Type B pancreatic cell (in vitro differentiated cells): ENCODE measurements at regions not wholly inside any gene's neighbourhood (a gene's known extent, or its start where the extent isn't known, plus 50 kb on each side); places are given as distances from the start of the nearest gene placed in this dataset.

Experiments
- DNase-seq: peaks from one replicate; pipeline ENCODE4 v3.0.0; 2021; ENCODE audit warnings: mixed read lengths; ENCODE audit not compliant: unreplicated experiment; ENCODE audit errors: extremely low spot score
- H3K27ac Mint-ChIP-seq: 2 replicates; pipeline ENCODE4 v1.8.0; 2021; ENCODE audit warnings: mild to moderate bottlenecking, mixed read lengths
- H3K27me3 Mint-ChIP-seq: 2 replicates; pipeline ENCODE4 v1.8.0; 2021; ENCODE audit warnings: mixed read lengths
- H3K36me3 Mint-ChIP-seq: 2 replicates; pipeline ENCODE4 v1.8.0; 2021; ENCODE audit warnings: mixed read lengths
- H3K4me1 Mint-ChIP-seq: one replicate; pipeline ENCODE4 v1.8.0; 2021; ENCODE audit warnings: mixed read lengths; ENCODE audit not compliant: unreplicated experiment
- H3K4me3 Mint-ChIP-seq: 2 replicates; pipeline ENCODE4 v1.8.0; 2021; ENCODE audit warnings: mild to moderate bottlenecking, mixed read lengths
- H3K9me3 Mint-ChIP-seq: 2 replicates; pipeline ENCODE4 v1.8.0; 2021; ENCODE audit warnings: mixed read lengths
- TF ChIP-seq, protein P1 (sequence below): fragments of 200-600 bp; sonication (generic); conservative IDR thresholded peaks from 2 replicates; pipeline ENCODE4 v1.5.0; 2021; ENCODE audit warnings: antibody characterized with exemption, mild to moderate bottlenecking

DNA sequence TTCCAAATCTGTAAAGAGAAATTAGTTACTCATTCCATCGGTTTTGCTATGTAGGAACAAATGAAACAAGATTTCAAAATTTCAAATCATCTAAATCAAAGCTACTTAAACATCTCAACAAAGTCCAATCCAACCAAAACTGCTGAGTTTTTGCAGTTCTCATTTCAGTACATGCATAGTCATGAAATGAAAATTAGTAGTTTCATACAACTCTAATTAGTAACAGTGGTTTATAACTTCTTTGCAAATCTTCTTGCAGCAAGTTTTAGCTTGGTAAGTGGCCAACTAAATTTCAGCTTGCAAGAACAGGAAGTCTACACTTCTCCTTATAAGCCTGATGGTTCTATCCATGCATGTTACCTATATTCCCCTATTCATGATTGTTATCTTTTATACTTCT is 75.6 kb downstream of the SPRY2 start:
- TF ChIP-seq, protein P1, sequence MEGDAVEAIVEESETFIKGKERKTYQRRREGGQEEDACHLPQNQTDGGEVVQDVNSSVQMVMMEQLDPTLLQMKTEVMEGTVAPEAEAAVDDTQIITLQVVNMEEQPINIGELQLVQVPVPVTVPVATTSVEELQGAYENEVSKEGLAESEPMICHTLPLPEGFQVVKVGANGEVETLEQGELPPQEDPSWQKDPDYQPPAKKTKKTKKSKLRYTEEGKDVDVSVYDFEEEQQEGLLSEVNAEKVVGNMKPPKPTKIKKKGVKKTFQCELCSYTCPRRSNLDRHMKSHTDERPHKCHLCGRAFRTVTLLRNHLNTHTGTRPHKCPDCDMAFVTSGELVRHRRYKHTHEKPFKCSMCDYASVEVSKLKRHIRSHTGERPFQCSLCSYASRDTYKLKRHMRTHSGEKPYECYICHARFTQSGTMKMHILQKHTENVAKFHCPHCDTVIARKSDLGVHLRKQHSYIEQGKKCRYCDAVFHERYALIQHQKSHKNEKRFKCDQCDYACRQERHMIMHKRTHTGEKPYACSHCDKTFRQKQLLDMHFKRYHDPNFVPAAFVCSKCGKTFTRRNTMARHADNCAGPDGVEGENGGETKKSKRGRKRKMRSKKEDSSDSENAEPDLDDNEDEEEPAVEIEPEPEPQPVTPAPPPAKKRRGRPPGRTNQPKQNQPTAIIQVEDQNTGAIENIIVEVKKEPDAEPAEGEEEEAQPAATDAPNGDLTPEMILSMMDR, result no peak

DNA sequence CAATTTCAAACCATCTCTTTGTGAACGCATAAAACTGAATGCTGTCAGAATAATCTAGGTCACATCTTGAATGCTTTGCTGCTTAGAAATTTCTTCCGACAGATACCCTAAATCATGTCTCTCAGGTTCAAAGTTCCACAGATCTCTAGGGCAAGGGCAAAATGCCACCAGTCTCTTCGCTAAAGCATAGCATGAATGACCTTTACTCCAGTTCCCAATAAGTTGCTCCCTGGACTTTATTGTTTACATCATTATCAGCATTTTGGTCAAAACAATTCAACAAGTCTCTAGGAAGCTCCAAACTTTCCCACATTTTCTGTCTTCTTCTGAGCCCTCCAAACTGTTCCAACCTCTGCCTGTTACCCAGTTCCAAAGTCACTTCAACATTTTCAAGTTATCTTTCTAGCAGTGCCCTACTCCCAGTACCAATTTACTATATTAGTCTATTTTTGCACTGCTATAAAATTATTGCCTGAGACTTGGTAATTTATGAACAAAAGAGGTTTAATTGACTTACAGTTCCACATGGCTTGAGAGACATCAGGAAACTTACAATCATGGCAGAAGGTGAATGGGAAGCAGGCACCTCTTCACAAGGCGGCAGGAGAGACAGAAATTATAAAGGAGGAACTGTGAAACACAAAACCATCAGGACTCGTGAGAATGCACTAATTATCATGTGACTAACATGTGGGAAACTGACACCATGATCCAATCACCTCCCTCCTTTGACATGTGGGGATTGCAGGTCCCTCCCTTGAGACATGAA is 77.0 kb downstream of the SPRY2 start:
- no peaks in the 10 kb centered on the region for H3K36me3 Mint-ChIP-seq
- TF ChIP-seq, protein P1, result no peak
- no peak for DNase-seq
- no peaks in the 10 kb centered on the region for H3K27me3 Mint-ChIP-seq
- no peak overlapping the region for H3K27ac Mint-ChIP-seq
- H3K4me3 Mint-ChIP-seq, result no peak overlapping the region
- no peaks in the 10 kb centered on the region for H3K4me1 Mint-ChIP-seq
- peaks cover 7% of the 10 kb centered on the region for H3K9me3 Mint-ChIP-seq

More for the DNA sequence above, 75.6 kb downstream of the SPRY2 start:
- H3K27ac Mint-ChIP-seq, result no peak overlapping the region
- H3K36me3 Mint-ChIP-seq, result no peaks in the 10 kb centered on the region
- DNase-seq, result no peak
- no peaks in the 10 kb centered on the region for H3K27me3 Mint-ChIP-seq
- no peak overlapping the region for H3K4me3 Mint-ChIP-seq
- H3K9me3 Mint-ChIP-seq, result peaks cover 7% of the 10 kb centered on the region
- no peaks in the 10 kb centered on the region for H3K4me1 Mint-ChIP-seq

DNA sequence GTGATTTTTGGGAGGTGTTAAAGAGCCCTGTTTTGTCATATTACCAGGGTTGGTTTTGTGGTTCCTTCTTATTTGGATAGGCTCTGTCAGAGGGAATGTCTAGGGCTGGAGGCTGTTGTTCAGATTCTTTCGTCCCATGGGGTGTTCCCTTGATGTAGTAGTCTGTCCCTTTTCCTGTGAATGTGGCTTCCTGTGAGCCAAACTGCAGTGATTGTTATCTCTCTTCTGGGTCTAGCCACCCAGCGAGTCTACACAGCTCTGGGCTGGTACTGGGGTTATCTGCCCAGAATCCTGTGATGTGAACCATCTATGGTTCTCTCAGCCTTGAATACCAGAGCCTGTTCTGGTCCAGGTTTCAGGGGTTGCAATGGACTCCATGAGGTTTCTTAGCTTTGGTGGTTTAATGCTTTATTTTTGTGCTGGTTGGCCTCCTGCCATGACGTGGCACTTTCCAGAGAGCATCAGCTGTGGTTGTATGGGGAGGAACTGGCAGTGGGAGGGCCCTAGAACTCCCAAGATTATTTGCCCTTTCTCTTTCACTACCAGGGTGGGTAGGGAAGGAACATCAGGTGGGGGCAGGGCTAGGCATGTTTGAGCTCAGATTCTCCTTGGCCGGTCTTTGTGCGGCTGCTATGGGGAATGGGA is 78.8 kb downstream of the SPRY2 start:
- Mint-ChIP-seq H3K27me3 (no peaks in the 10 kb centered on the region), H3K9me3 (peaks cover 7% of the 10 kb centered on the region), H3K27ac (no peak overlapping the region), H3K4me3 (no peak overlapping the region), H3K4me1 (no peaks in the 10 kb centered on the region), H3K36me3 (no peaks in the 10 kb centered on the region)
- TF ChIP-seq, protein P1, result no peak
- no peak for DNase-seq

DNA sequence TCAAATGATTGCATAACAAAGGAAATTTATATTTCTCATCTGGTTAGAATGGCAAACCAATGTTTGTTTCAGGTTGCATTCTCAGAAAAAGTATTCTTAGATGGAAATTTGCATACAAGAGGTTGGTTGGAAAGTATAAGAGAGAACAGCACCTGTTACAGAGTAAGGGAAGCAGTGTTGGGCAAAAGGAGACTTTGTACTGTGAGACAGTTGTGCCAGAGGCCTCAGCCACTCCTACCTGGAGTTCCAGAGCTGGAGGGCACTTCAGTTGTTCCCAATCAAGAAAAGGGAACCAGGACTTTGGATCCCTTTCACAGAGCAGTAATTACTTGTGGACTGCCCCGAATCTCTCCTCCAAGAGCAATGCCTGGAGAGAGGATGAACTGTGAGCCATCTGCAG is 81.8 kb downstream of the SPRY2 start:
- no peak overlapping the region for H3K27ac Mint-ChIP-seq
- DNase-seq, result no peak
- H3K4me1 Mint-ChIP-seq, result no peaks in the 10 kb centered on the region
- H3K36me3 Mint-ChIP-seq, result no peaks in the 10 kb centered on the region
- H3K9me3 Mint-ChIP-seq, result peaks cover 7% of the 10 kb centered on the region
- H3K4me3 Mint-ChIP-seq, result no peak overlapping the region
- H3K27me3 Mint-ChIP-seq, result no peaks in the 10 kb centered on the region
- TF ChIP-seq, protein P1, result no peak

DNA sequence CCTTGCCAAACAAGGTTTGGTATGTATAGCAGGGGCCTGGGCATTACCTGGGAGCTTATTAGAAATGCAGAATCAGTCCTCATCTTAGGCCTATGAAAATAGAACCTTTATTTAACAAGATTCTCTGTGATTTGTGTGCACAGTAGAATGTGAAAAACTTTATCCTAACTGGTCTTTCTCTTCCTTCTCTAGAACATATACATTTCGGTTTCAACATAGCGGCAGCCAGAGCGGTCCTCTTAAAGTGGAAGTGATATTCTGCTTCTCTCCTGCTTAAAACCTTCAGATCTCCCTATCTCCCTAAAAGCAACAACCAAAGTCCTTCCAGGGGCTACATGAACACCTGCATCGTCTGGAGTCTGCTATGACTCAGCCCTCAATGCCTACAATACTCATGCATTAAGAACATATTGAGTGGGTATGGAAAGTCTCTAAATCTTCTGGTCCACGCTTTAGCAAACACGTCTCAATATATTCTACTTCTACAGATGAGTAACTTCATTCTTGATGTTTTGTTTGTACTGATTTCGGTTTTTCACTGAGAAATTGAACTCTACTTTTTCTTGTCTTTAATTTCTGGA is 84.5 kb downstream of the SPRY2 start:
- TF ChIP-seq, protein P1, result no peak
- H3K27me3 Mint-ChIP-seq, result no peaks in the 10 kb centered on the region

More for the DNA sequence above, 84.5 kb downstream of the SPRY2 start:
- Mint-ChIP-seq H3K27ac (no peak overlapping the region), H3K4me1 (no peaks in the 10 kb centered on the region), H3K36me3 (no peaks in the 10 kb centered on the region), H3K4me3 (no peak overlapping the region), H3K9me3 (no peaks in the 10 kb centered on the region)
- no peak for DNase-seq
